ENCODE measurements at regions not wholly inside any gene's neighbourhood (a gene's known extent, or its start where the extent isn't known, plus 50 kb on each side); places are given as distances from the start of the nearest gene placed in this dataset.

DNA sequence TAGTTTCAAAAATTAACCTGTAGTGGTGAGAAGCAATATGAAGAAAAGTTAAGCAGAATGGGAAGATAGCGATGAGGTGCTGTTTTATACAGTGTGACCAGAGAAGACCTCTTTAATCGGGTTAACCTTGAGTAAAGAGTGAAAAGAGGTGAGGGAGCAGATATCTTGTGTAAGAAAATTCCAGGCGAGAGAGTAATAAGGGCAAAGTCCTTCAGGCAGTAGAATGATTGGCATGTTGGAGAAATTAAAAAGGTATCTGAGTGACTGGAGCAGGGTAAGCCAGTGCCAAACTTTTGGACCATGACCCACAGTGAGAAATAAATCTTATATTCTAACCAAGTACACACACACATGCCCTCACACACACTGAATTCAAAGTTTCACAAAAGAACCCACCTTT lies 374.7 kb upstream of the LARGE1 start:
- TF ChIP-seq EZH2 (IDR thresholded peaks at IDR 0.05; ENCODE audit: borderline replicate concordance, low read depth, low read length, poor library complexity, severe bottlenecking) = no peak
- TF ChIP-seq, protein P1, sequence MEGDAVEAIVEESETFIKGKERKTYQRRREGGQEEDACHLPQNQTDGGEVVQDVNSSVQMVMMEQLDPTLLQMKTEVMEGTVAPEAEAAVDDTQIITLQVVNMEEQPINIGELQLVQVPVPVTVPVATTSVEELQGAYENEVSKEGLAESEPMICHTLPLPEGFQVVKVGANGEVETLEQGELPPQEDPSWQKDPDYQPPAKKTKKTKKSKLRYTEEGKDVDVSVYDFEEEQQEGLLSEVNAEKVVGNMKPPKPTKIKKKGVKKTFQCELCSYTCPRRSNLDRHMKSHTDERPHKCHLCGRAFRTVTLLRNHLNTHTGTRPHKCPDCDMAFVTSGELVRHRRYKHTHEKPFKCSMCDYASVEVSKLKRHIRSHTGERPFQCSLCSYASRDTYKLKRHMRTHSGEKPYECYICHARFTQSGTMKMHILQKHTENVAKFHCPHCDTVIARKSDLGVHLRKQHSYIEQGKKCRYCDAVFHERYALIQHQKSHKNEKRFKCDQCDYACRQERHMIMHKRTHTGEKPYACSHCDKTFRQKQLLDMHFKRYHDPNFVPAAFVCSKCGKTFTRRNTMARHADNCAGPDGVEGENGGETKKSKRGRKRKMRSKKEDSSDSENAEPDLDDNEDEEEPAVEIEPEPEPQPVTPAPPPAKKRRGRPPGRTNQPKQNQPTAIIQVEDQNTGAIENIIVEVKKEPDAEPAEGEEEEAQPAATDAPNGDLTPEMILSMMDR (conservative IDR thresholded peaks at IDR 0.05; ENCODE audit: low read depth, low read length) = no peak

Measured in A673 (cell line).